ENCODE measurements at regions not wholly inside any gene's neighbourhood (a gene's known extent, or its start where the extent isn't known, plus 50 kb on each side); places are given as distances from the start of the nearest gene placed in this dataset.

DNA sequence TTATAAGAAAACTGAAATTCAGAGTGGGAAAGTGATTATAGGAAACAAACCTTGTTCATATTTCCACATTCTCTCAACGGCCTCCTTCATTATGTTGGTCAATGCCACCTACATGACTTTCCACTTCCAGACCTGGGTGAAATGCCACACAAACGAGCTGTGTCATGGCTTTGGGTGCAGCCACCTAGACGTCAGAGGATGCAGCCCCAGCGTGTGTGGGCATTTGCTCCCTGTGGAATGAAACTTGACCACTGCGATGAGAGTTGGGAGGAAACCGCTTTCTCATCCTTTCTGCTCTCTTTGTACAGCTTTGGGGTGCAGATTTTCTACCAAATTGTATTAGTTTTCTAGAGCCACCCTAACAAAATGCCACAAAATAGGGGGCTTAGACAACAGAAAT is 291.0 kb downstream of the CYRIA start:
- intact Hi-C loops (cut with DNase I; ENCODE audit: low total_unique reads) = no loop called here
- 72 to 87% (median 81%) methylated on average over 6 of the region's 6 CpGs for WGBS, 5 donors
- Histone ChIP-seq H3K27me3 (replicated peaks in 1 of 7) (no peaks in the 10 kb centered on the region), H3K4me1 (no peaks in the 10 kb centered on the region), H3K36me3 (no peaks in the 10 kb centered on the region), H3K4me3 (no peak overlapping the region), H3K27ac (no peak overlapping the region), H3K9me3 (no peaks in the 10 kb centered on the region)
- DNase-seq = no peak
- TF ChIP-seq POLR2A (IDR thresholded peaks at IDR 0.05) = no peak

DNA sequence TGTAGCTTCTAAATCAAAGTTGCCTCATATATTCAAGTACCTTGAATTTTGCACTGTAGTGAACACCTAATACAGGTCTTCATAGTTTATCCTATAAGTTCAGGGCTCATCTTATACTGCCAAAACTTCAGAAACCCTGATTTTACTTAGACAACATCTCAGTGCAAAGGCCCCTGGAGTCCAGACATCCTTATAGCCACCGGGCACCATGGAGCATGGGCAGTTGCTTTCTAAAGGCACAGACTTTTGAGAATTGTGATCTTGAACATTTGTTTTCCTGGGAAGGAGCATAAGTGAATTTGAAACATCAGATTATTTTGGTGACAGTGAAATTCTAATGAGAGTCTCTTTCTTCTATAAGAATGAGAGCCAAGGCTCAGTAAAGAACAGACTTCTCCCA is 292.3 kb downstream of the CYRIA start:
- H3K27ac ChIP-seq = no peak overlapping the region
- H3K4me3 ChIP-seq = no peak overlapping the region
- H3K9me3 ChIP-seq = no peaks in the 10 kb centered on the region
- WGBS, 5 donors = 88 to 97% (median 94%) methylated on average over 1 of the region's 1 CpG
- H3K4me1 ChIP-seq = no peaks in the 10 kb centered on the region
- intact Hi-C loops (cut with DNase I; ENCODE audit: low total_unique reads) = no loop called here
- no peak for DNase-seq
- TF ChIP-seq CTCF (IDR thresholded peaks at IDR 0.05 in 8 of 11, conservative IDR thresholded peaks at IDR 0.05 in 3 of 11) (no peak), POLR2AphosphoS5 (IDR thresholded peaks at IDR 0.05) (no peak), POLR2A (IDR thresholded peaks at IDR 0.05) (no peak)
- H3K27me3 ChIP-seq (replicated peaks in 1 of 7) = no peaks in the 10 kb centered on the region
- no peaks in the 10 kb centered on the region for H3K36me3 ChIP-seq

DNA sequence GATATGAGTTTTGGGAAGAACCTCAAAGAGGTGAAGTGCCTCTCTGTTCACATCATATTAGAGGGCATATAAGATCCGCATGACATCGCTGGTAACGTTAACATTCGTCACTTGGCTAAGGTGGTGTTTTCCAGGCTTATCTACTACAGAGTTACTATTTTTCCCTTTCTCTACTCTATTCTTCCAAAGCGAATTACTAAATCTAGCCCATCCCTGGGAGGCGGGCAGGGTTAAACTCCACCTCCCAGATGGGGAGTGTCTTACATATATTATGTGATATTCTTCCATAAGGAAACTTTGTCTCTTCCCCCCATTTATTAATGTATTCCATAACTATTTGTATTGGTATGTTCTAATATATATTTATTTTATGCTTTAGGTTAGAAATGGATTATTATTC is 293.9 kb downstream of the CYRIA start:
- Histone ChIP-seq H3K4me1 (no peaks in the 10 kb centered on the region), H3K36me3 (no peaks in the 10 kb centered on the region), H3K9me3 (no peaks in the 10 kb centered on the region), H3K27ac (no peak overlapping the region), H3K4me3 (no peak overlapping the region), H3K27me3 (replicated peaks in 1 of 7) (no peaks in the 10 kb centered on the region)
- no peak for DNase-seq
- 92 to 97% (median 95%) methylated on average over 6 of the region's 6 CpGs for WGBS, 5 donors
- TF ChIP-seq POLR2A (IDR thresholded peaks at IDR 0.05) (no peak), CTCF (IDR thresholded peaks at IDR 0.05 in 8 of 11, conservative IDR thresholded peaks at IDR 0.05 in 3 of 11) (no peak), POLR2AphosphoS5 (IDR thresholded peaks at IDR 0.05) (no peak)
- intact Hi-C loops (cut with DNase I; ENCODE audit: low total_unique reads) = no loop called here

DNA sequence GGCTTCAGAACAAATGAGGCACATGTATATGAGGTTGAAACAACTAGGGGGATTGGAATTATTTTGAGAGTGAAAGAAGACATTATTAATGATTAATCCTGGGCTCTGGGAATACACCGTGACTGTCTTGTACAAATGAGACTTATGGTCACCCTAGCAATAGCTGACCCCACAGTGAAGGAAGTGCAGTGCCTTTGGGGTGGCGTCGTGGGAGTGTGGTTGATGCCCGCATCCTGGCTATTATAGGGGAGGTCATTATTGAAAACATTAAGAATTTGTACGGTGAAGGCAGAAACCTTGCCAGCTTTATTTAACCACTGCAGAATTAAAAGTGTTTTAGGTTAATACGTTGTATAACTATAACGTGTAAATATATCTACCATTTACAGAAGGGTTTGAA is 296.7 kb downstream of the CYRIA start:
- WGBS, 5 donors = 86 to 93% (median 90%) methylated on average over 7 of the region's 7 CpGs
- no peak for TF ChIP-seq CTCF (IDR thresholded peaks at IDR 0.05 in 8 of 11, conservative IDR thresholded peaks at IDR 0.05 in 3 of 11)
- no peak for TF ChIP-seq POLR2AphosphoS5 (IDR thresholded peaks at IDR 0.05)
- Histone ChIP-seq H3K9me3 (no peaks in the 10 kb centered on the region), H3K4me1 (no peaks in the 10 kb centered on the region), H3K36me3 (no peaks in the 10 kb centered on the region), H3K27me3 (replicated peaks in 1 of 7) (peaks cover 0 to under 1% (median 0%) of the 10 kb centered on the region in 7 donors), H3K4me3 (no peak overlapping the region), H3K27ac (no peak overlapping the region)
- no peak for DNase-seq
- intact Hi-C loops (cut with DNase I; ENCODE audit: low total_unique reads) = no loop called here

GRCh38 chr2:16368328-16368727 is 297.3 kb downstream of the CYRIA start:
- H3K27me3 ChIP-seq (replicated peaks in 1 of 7) = peaks cover 0 to 6% (median 0%) of the 10 kb centered on the region in 7 donors
- no peak overlapping the region for H3K4me3 ChIP-seq
- no peak for TF ChIP-seq POLR2AphosphoS5 (IDR thresholded peaks at IDR 0.05)
- no peak for TF ChIP-seq POLR2A (IDR thresholded peaks at IDR 0.05)
- TF ChIP-seq CTCF (IDR thresholded peaks at IDR 0.05 in 8 of 11, conservative IDR thresholded peaks at IDR 0.05 in 3 of 11) = no peak
- no peaks in the 10 kb centered on the region for H3K9me3 ChIP-seq
- H3K36me3 ChIP-seq = no peaks in the 10 kb centered on the region
- no peak overlapping the region for H3K27ac ChIP-seq
- intact Hi-C loops (cut with DNase I; ENCODE audit: low total_unique reads) = no loop called here
- no peak for DNase-seq
- WGBS, 5 donors = 77 to 94% (median 85%) methylated on average over 3 of the region's 3 CpGs
- H3K4me1 ChIP-seq = no peaks in the 10 kb centered on the region
